HEK293T (cell line): ENCODE measurements at regions not wholly inside any gene's neighbourhood (a gene's known extent, or its start where the extent isn't known, plus 50 kb on each side); places are given as distances from the start of the nearest gene placed in this dataset.

Source experiments
- FOXM1 ChIP-seq: fragments of 450-650 bp; IDR thresholded peaks from 2 replicates; pipeline ENCODE4 v1.6.1; 2017; ENCODE audit warnings: mild to moderate bottlenecking, borderline replicate concordance
- SUZ12 ChIP-seq: fragments of 450-650 bp; IDR thresholded peaks from 2 replicates; pipeline ENCODE4 v1.6.1; 2016; ENCODE audit warnings: mild to moderate bottlenecking

DNA sequence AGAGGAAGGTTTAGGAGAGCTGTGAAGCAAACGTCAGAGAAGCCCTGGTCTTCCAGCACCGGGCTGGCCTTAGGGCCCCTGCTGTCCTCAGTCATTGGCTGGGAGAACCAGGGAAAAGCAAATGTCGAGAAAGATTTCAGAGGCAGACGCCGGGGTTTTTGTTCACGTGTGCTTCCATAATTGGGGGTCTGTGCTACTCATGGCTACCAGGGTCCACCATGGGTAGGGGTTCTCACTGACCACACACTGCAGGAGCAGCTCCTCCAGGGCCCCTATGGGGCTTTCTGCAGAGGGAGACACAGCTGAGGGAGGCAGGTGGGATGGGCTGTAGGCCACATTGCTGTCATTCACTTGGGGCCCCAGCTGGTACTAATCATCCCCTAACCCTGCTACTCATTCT lies 291.8 kb upstream of the FOXQ1 start:
- TF ChIP-seq SUZ12, result no peak
- no peak for TF ChIP-seq FOXM1
